SJSA1 (cell line): ENCODE measurements at regions not wholly inside any gene's neighbourhood (a gene's known extent, or its start where the extent isn't known, plus 50 kb on each side); places are given as distances from the start of the nearest gene placed in this dataset.
A peak's percentile ranks its signal among the peaks of the same experiment; 100 is the strongest.
"Not testable (repeated sequence)": the region's sequence is repeated elsewhere in the genome, so short reads cannot be mapped to it uniquely, and the experiment has no call there.

ENCODE experiments used
- DNase-seq, 2 experiments: peaks; one replicate each; pipeline ENCODE4 v3.0.0-alpha.2; 2015 to 2020; ENCODE audit warnings: low spot score in 2 of 2, low read depth in 1 of 2
- H3K27ac ChIP-seq: fragments of 250-450 bp; sonication (Bioruptor Pico); 2 replicates; pipeline ENCODE4 v1.5.1; 2020; ENCODE audit warnings: mild to moderate bottlenecking, moderate library complexity
- H3K27me3 ChIP-seq: fragments of 250-450 bp; sonication (Bioruptor Pico); replicated peaks from 2 replicates; pipeline ENCODE4 v1.5.1; 2020; ENCODE audit warnings: mild to moderate bottlenecking, moderate library complexity
- H3K36me3 ChIP-seq: fragments of 250-450 bp; sonication (Bioruptor Pico); 2 replicates; pipeline ENCODE4 v1.5.1; 2020; ENCODE audit warnings: mild to moderate bottlenecking
- H3K4me1 ChIP-seq: fragments of 250-450 bp; sonication (Bioruptor Pico); replicated peaks from 2 replicates; pipeline ENCODE4 v1.6.1; 2021; ENCODE audit warnings: mild to moderate bottlenecking
- H3K4me3 ChIP-seq: fragments of 250-450 bp; sonication (Bioruptor Pico); 2 replicates; pipeline ENCODE4 v1.5.1; 2020; ENCODE audit warnings: mild to moderate bottlenecking
- H3K9me3 ChIP-seq: fragments of 250-450 bp; sonication (Bioruptor Pico); replicated peaks from 2 replicates; pipeline ENCODE4 v1.5.1; 2020; ENCODE audit warnings: mild to moderate bottlenecking

DNA sequence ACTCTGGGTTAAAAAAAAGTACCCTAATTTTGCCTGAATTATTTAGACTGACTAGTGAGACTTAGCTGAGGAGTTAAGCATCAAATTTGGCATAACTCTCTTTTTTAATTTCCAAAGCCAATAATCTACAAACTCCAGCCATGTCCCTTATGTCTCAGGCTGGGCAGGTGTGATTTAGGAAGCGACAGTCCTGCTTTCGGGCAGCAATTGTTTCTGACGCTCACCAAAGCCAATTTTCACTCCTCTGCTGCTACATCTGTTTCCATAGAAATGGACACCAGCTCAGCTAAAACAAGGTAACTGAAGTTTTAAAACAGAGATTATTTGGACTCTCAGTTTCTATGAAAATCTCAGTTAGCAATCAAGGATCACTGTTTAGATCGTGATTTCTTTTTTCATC, 338.7 kb downstream of the ABCC12 start:
- Histone ChIP-seq H3K27me3 (no peaks in the 10 kb centered on the region), H3K27ac (no peak overlapping the region), H3K36me3 (no peaks in the 10 kb centered on the region), H3K9me3 (no peaks in the 10 kb centered on the region), H3K4me1 (no peaks in the 10 kb centered on the region), H3K4me3 (no peak overlapping the region)
- DNase-seq: no peak

DNA sequence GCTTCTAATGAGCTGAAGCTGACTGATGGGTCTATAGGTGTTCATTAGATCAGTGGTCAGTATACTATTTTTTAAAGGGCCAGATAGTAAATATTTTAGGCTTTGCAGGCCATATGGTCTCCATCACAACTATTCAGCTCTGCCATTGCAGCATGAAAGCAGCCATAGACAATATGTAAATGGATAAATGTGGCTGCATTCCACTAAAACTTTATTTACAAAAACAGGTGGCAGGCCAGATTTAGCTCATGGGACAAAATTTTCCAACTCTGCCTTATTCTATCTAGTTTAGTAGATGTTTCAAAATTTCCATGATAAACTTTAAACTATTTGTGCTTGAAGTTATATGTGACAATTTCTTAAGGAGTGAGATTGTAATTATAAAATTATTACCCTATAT, 339.3 kb downstream of the ABCC12 start:
- Histone ChIP-seq H3K4me1 (no peaks in the 10 kb centered on the region), H3K27me3 (no peaks in the 10 kb centered on the region), H3K4me3 (no peak overlapping the region), H3K27ac (no peak overlapping the region), H3K36me3 (no peaks in the 10 kb centered on the region), H3K9me3 (no peaks in the 10 kb centered on the region)
- DNase-seq: no peak

DNA sequence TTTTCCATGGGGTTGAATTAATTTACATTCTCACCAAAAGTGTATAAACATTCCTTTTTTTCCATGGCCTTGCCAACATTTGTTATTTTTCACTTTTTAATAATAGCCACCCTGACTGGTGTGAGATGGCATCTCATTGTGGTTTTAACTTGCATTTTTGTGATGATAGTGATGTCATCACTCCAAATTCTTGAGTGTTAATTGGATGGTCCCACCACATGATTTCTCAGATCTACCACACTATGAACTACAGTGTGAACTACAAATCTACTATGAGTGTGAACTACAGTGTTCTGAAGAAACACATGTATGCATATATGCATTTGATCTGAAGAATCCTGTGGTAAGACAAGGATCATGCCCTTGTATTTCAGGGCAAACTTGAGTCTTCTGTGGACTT, 340.1 kb downstream of the ABCC12 start:
- no peaks in the 10 kb centered on the region for H3K9me3 ChIP-seq
- no peaks in the 10 kb centered on the region for H3K27me3 ChIP-seq
- DNase-seq: no peak
- H3K4me1 ChIP-seq: no peaks in the 10 kb centered on the region
- no peaks in the 10 kb centered on the region for H3K36me3 ChIP-seq
- H3K4me3 ChIP-seq: no peak overlapping the region
- H3K27ac ChIP-seq: no peak overlapping the region

DNA sequence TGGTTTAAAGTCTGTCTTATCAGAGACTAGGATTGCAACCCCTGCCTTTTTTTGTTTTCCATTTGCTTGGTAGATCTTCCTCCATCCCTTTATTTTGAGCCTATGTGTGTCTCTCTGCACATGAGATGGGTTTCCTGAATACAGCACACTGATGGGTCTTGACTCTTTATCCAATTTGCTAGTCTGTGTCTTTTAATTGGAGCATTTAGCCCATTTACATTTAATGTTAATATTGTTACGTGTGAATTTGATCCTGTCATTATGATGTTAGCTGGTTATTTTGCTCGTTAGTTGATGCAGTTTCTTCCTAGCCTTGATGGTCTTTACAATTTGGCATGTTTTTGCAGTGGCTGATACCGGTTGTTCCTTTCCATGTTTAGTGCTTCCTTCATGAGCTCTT, 344.0 kb downstream of the ABCC12 start:
- not testable (repeated sequence) for H3K4me3 ChIP-seq, H3K9me3 ChIP-seq, H3K27me3 ChIP-seq, H3K36me3 ChIP-seq, H3K27ac ChIP-seq, H3K4me1 ChIP-seq, DNase-seq

DNA sequence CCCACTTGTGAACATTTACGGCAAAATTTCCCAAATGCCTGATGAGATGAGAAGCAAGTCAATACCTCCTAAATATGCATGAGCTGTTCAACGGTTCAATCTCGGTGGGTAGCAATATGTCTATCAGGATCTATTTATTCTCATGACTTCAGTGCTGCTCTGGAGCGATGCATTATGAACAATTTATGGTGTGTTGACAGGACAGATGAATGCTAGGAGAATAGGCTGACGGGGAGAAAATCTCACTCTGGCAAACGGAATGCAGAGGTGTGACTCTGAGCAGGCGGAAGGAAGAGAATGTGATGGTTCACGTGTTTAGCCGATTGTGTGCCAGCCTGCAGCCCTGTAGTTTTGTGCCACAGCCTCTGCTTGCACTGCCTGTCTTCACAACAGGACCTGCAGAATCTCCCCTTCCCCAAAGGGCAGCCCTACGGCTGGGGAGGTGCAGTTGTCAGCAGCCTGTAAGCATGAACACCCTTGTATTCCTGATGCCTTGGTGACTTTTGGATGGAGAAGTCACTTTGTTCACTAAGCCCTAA, 345.2 kb downstream of the PHKB start:
- Histone ChIP-seq H3K27ac (no peak overlapping the region), H3K36me3 (no peaks in the 10 kb centered on the region), H3K27me3 (no peaks in the 10 kb centered on the region), H3K4me1 (no peaks in the 10 kb centered on the region), H3K9me3 (no peaks in the 10 kb centered on the region), H3K4me3 (no peak overlapping the region)
- no peak for DNase-seq

DNA sequence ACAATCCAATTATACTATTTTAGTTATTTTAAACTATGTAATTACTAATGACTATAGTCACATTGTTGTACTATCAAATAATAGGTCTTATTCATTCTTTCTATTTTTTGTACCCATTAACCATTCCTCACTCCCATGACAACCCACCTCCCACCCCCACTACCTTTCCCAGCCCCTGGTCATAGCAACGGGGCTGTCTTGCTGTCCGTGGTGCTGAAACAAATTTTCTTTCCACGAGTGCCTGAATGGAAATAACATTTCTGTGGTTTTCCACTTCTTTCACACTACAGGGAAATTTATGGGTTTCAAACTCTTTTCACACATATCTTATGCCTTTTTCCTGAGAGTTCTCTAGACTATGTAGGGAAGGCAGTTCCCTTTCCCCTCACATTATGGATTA, 326.6 kb downstream of the PHKB start:
- H3K36me3 ChIP-seq: no peaks in the 10 kb centered on the region
- no peak overlapping the region for H3K4me3 ChIP-seq
- H3K27ac ChIP-seq: no peak overlapping the region
- peaks cover 7% of the 10 kb centered on the region; the same call in 1 of the 2 replicates for H3K9me3 ChIP-seq
- no peaks in the 10 kb centered on the region for H3K4me1 ChIP-seq
- H3K27me3 ChIP-seq: no peaks in the 10 kb centered on the region
- DNase-seq: no peak

DNA sequence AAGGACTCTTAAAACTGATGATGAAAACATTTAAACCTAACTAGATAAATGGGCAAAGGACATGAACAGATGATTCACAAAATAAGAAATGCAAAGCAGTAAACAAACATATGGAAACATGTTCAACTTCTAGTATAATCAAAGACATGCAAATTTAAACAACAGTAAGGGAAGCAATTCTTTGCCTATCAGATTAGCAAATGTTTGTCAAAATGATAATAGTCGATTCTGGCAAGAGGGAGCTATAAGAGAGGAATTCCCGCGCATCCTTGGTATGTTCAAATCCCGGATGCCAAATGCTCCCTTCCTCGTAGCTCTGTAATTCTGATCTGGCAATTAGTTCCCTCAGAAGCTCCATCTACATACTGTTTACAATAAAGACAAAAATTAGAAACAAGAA, 320.5 kb downstream of the PHKB start:
- no peak overlapping the region for H3K4me3 ChIP-seq
- H3K27me3 ChIP-seq: no peaks in the 10 kb centered on the region
- no peaks in the 10 kb centered on the region for H3K36me3 ChIP-seq
- peaks cover 12% of the 10 kb centered on the region; the same call in 1 of the 2 replicates for H3K4me1 ChIP-seq
- no peak for DNase-seq
- H3K27ac ChIP-seq: no peak overlapping the region
- no peaks in the 10 kb centered on the region for H3K9me3 ChIP-seq

DNA sequence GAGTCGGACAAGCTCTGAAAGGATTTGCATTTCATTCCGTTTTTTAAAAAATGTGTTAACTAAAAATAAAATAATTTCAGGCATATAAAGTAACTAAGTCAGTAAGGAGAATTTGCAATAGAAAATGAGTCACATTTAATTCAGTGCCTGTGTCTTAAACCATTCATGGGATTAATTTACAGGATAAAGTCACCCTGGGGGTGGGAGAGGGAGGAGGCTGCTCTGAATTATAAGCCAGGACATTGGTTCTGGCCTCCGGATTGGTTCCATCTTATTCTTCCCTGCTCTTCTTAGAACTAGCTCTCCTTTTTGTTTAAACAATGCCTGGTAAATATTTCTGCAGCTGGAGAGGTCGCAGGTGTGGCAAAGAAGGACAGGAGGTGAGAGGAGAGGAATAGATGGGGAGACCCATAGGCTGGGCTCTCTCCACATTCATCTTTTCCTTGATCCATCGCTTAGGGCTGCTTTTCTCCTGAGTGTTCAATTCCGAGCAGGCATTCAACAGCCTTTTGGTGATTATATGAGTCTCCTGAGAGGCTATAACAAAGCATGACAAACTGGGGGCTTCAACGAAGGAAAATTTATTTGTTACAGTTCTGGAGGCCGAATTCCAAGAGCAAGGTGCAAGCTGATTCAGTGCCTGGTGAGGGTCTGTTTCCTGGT, 319.2 kb downstream of the PHKB start:
- H3K36me3 ChIP-seq: no peaks in the 10 kb centered on the region
- no peaks in the 10 kb centered on the region for H3K27me3 ChIP-seq
- no peak for DNase-seq
- peaks cover 12% of the 10 kb centered on the region; the same call in 1 of the 2 replicates for H3K4me1 ChIP-seq
- H3K27ac ChIP-seq: no peak overlapping the region
- no peaks in the 10 kb centered on the region for H3K9me3 ChIP-seq
- H3K4me3 ChIP-seq: no peak overlapping the region

DNA sequence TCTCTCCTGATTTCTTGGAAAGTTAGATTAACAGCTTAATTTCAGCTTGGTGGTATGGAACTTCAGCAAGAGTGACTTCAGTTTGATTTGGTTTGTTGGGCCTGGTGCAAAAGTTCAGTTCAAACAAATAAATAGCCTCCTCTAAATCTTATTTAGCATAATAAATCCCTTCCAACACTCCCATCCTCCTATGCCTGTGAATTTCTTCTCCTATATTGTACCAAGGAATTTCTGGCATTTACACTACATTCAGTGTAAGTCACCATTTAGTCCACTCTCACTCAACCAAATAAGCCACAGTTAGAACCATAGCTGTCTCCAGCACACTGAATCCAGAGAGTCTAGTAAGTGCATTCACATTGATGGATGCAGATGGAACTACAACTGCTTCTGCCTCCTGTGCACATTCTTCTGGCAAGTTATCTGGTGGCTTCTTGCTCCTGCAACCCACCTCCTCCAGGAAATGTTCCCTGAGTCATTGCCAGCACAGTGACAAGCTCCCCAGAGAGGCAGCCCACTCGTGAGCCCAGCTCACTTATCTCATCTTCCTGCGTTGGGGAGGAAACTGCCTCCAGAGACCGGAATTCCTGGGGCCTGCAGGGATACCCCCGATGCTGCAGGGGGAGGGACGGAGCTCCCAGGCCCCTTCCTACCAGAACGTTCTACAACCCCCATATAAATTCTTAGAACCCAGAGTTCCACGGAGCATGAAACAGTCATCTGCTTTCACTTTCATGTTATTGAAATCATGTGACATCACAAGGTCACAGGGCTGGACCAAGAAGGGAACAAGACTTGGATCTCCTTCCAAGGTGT, 318.3 kb downstream of the PHKB start:
- Histone ChIP-seq H3K4me1 (peaks cover 12% of the 10 kb centered on the region; the same call in 1 of the 2 replicates), H3K4me3 (peak overlapping the region; percentile 12; the same call in 1 of the 2 replicates), H3K27me3 (no peaks in the 10 kb centered on the region), H3K36me3 (no peaks in the 10 kb centered on the region), H3K9me3 (no peaks in the 10 kb centered on the region), H3K27ac (no peak overlapping the region)
- peak in 1 of 2 experiments; percentile 25 for DNase-seq

DNA sequence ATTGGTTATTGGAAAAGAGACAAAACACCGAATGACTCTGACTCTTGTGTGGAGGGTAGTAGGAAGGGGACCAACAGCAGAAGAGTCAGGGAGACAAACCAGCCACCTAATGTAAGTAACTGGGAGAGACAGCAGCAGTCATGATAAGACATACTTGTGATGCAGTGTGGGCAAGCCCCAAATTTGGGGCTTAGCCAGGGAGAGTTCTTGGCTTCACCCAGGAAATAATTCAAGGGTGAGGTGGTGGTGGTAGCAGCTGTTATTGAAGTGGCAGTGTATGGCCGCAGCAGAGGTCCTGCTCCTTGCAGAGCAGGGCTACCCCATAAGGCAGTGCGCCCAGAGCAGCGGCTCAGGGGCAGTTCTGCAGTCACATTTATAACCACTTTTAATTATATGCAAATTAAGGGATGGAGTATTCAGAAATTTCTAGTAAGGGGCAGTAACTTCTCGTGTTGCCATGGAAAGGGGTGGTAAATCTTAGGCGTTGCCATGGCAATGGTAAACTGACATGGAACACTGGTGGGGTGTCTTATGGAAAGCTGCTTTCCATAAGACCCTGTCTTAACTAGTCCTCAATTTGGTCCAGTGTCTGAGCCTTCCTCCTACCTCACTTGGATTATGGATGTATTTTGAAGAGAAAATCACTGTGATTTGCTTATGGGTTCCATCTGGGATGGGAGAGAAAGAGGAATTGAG, 317.1 kb downstream of the PHKB start:
- Histone ChIP-seq H3K27ac (no peak overlapping the region), H3K36me3 (no peaks in the 10 kb centered on the region), H3K4me3 (no peak overlapping the region), H3K9me3 (no peaks in the 10 kb centered on the region), H3K27me3 (no peaks in the 10 kb centered on the region), H3K4me1 (peaks cover 12% of the 10 kb centered on the region; the same call in 1 of the 2 replicates)
- DNase-seq: no peak

DNA sequence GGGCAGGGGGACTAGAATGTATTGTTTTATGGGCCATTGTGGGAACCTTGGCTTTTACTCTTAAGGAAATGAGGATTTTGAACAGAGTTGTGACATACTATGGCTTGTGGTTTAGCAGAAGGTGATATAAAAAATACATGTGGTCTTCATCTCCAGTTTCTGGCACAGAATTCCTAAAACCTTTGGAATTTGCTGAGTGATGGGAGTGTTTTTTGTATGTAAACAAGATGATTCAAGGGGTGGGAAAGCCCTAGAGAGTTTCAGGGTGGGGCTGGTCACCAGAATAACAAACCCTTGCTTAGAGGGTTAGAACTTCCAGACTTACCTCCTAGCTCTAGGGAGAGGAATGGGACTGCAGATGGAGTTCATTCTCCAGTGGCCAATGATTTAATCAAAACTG, 316.1 kb downstream of the PHKB start:
- Histone ChIP-seq H3K27me3 (no peaks in the 10 kb centered on the region), H3K4me3 (no peak overlapping the region), H3K4me1 (peaks cover 12% of the 10 kb centered on the region; the same call in 1 of the 2 replicates), H3K36me3 (no peaks in the 10 kb centered on the region), H3K27ac (no peak overlapping the region), H3K9me3 (no peaks in the 10 kb centered on the region)
- peak in 1 of 2 experiments; percentile 38 for DNase-seq

DNA sequence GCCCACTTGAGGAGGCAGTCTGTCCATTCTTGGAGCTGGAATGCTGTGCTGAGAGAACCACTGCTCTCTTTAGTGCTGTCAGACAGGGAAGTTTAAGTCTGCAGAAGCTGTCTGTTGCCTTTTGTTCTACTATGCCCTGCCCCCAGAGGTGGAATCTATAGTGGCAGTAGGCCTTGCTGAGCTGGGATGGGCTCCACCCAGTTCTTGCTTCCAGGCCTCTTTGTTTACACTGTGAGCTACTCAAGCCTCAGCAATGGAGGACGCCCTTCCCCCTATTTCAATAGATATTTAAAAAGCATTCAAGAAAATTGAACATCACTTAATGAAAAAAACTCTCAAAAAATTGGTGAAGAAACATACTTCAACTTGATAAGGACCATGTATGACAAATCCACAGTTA, 313.5 kb downstream of the PHKB start:
- Histone ChIP-seq H3K27ac (no peak overlapping the region), H3K27me3 (no peaks in the 10 kb centered on the region), H3K4me1 (peaks cover 12% of the 10 kb centered on the region; the same call in 1 of the 2 replicates), H3K36me3 (no peaks in the 10 kb centered on the region), H3K4me3 (no peak overlapping the region), H3K9me3 (no peaks in the 10 kb centered on the region)
- peak; percentile 17 to 48 for DNase-seq

DNA sequence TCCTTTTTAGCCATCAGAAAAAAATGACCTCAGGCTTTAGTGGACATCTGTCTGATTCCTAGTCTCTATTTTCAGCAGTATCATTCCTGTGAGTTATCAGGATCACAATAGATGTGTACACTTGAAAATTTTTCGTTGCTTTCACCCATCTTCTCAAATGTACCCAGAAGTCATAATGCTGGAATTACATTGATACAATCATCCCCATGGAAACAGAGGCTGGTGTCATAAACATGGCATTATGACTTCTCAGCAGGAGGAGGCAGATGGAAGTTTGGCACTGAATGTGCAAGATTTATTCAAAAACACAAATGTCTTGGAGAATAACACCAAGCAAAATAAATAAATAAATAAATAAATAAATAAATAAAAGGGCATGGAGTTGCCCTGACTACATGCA, 292.5 kb downstream of the PHKB start:
- no peaks in the 10 kb centered on the region; the same call in 1 of the 2 replicates for H3K27me3 ChIP-seq

More for the DNA sequence above, 292.5 kb downstream of the PHKB start:
- no peak for DNase-seq
- H3K4me3 ChIP-seq: no peak overlapping the region
- no peak overlapping the region for H3K27ac ChIP-seq
- no peaks in the 10 kb centered on the region for H3K4me1 ChIP-seq
- H3K9me3 ChIP-seq: no peaks in the 10 kb centered on the region
- no peaks in the 10 kb centered on the region for H3K36me3 ChIP-seq
